ENCODE measurements at regions not wholly inside any gene's neighbourhood (a gene's known extent, or its start where the extent isn't known, plus 50 kb on each side); places are given as distances from the start of the nearest gene placed in this dataset.

GRCh38 chr13:26978081-26978860 lies 193.3 kb downstream of the USP12 start:
- H3K36me3 Mint-ChIP-seq (ENCODE audit: low read depth): no peaks in the 10 kb centered on the region
- POLR2A ChIA-PET: no interaction called here
- DNase-seq: no peak
- H3K9me3 Mint-ChIP-seq: no peaks in the 10 kb centered on the region
- intact Hi-C loops (cut with micrococcal nuclease): no loop called here
- ATAC-seq (ENCODE audit: low read depth): no peak
- TF ChIP-seq CTCF (IDR thresholded peaks at IDR 0.05): no peak
- CTCF ChIA-PET: interaction anchor here (1.1 to 1.6 kb wide), 2 partner anchors 9 to 383 kb away, joined by 4 to 6 read pairs; no protein-coding TSS in a partner anchor
- no peaks in the 10 kb centered on the region for H3K4me1 Mint-ChIP-seq
- no peak overlapping the region for H3K27ac Mint-ChIP-seq
- peaks cover 4% of the 10 kb centered on the region for H3K27me3 Mint-ChIP-seq
- no peak overlapping the region for H3K4me3 Mint-ChIP-seq

- Mint-ChIP-seq H3K27me3 (peaks cover 3% of the 10 kb centered on the region), H3K9me3 (no peaks in the 10 kb centered on the region), H3K4me3 (no peak overlapping the region), H3K36me3 (ENCODE audit: low read depth) (no peaks in the 10 kb centered on the region), H3K4me1 (no peaks in the 10 kb centered on the region), H3K27ac (no peak overlapping the region)
- DNase-seq (no peak), ATAC-seq (ENCODE audit: low read depth) (no peak)
- POLR2A ChIA-PET: no interaction called here
- CTCF ChIA-PET: interaction anchor here (1.1 kb wide), 1 partner anchor 10 kb away, joined by 4 read pairs; no protein-coding TSS in a partner anchor
- TF ChIP-seq CTCF (IDR thresholded peaks at IDR 0.05): no peak
- intact Hi-C loops (cut with micrococcal nuclease): no loop called here
These were observed 194.1 kb downstream of the USP12 start for GRCh38 chr13:26977541-26977940.

GRCh38 chr13:26976313-26976712 lies 195.3 kb downstream of the USP12 start:
- POLR2A ChIA-PET: no interaction called here
- Mint-ChIP-seq H3K9me3 (no peaks in the 10 kb centered on the region), H3K27me3 (peaks cover 3% of the 10 kb centered on the region), H3K4me3 (no peak overlapping the region), H3K36me3 (ENCODE audit: low read depth) (no peaks in the 10 kb centered on the region), H3K27ac (no peak overlapping the region), H3K4me1 (peaks cover 4% of the 10 kb centered on the region)
- intact Hi-C loops (cut with micrococcal nuclease): no loop called here
- CTCF ChIA-PET: interaction anchor here (0.6 to 1.5 kb wide), 3 partner anchors 9 to 386 kb away, joined by 3 to 6 read pairs (median 3); no protein-coding TSS in a partner anchor
- no peak for TF ChIP-seq CTCF (IDR thresholded peaks at IDR 0.05)
- DNase-seq: no peak
- ATAC-seq (ENCODE audit: low read depth): no peak

- Mint-ChIP-seq H3K27me3 (peaks cover 3% of the 10 kb centered on the region), H3K4me3 (no peak overlapping the region), H3K9me3 (no peaks in the 10 kb centered on the region), H3K4me1 (peaks cover 4% of the 10 kb centered on the region), H3K27ac (no peak overlapping the region), H3K36me3 (ENCODE audit: low read depth) (no peaks in the 10 kb centered on the region)
- TF ChIP-seq CTCF (IDR thresholded peaks at IDR 0.05): no peak
- intact Hi-C loops (cut with micrococcal nuclease): no loop called here
- POLR2A ChIA-PET: no interaction called here
- CTCF ChIA-PET: interaction anchor here (1.0 kb wide), 1 partner anchor 11 kb away, joined by 3 read pairs; no protein-coding TSS in a partner anchor
- DNase-seq (no peak), ATAC-seq (ENCODE audit: low read depth) (no peak)
These were observed 197.7 kb downstream of the USP12 start for GRCh38 chr13:26973946-26974345.

- CTCF ChIA-PET: interaction anchor here (1.2 kb wide), 1 partner anchor 389 kb away, joined by 3 read pairs; no protein-coding TSS in a partner anchor
- intact Hi-C loops (cut with micrococcal nuclease): no loop called here
These were observed 198.3 kb downstream of the USP12 start for GRCh38 chr13:26973295-26973694.

More at GRCh38 chr13:26973295-26973694, 198.3 kb downstream of the USP12 start:
- peaks cover 4% of the 10 kb centered on the region for H3K4me1 Mint-ChIP-seq
- peaks cover 3% of the 10 kb centered on the region for H3K27me3 Mint-ChIP-seq
- no peak overlapping the region for H3K27ac Mint-ChIP-seq
- POLR2A ChIA-PET: no interaction called here
- no peak for TF ChIP-seq CTCF (IDR thresholded peaks at IDR 0.05)
- no peak overlapping the region for H3K4me3 Mint-ChIP-seq
- DNase-seq (no peak), ATAC-seq (ENCODE audit: low read depth) (no peak)
- H3K36me3 Mint-ChIP-seq (ENCODE audit: low read depth): no peaks in the 10 kb centered on the region
- H3K9me3 Mint-ChIP-seq: no peaks in the 10 kb centered on the region
